ENCODE measurements at regions not wholly inside any gene's neighbourhood (a gene's known extent, or its start where the extent isn't known, plus 50 kb on each side); places are given as distances from the start of the nearest gene placed in this dataset.

DNA sequence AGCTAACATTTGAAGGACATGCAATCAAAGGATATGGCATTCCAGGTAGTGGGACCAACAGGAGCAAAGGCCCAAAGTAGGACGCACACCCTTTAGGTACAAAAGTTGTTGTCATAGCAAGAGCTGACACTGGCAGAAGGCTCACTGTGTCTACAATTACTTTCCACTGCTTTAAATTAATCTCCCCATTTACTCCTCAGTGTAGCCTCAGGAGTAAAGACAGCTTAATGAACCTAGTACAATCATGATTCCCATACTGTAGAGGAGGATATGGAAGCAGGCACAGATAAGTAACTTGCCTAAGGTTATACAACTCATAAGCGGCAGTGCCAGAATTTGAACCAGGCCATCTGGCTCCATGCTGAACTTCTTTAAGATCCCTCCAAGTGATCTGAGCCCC lies 212.9 kb upstream of the SFSWAP start:
- DNase-seq: no peak
- Mint-ChIP-seq H3K27me3 (peaks cover 0 to 6% (median 0%) of the 10 kb centered on the region in 5 donors), H3K4me3 (no peak overlapping the region), H3K27ac (no peak overlapping the region), H3K36me3 (no peaks in the 10 kb centered on the region), H3K4me1 (peaks cover 0 to 8% (median 2%) of the 10 kb centered on the region in 7 donors), H3K9me3 (peaks cover 0 to 6% (median 0%) of the 10 kb centered on the region in 11 donors)
- no peak overlapping the region for H3K27ac ChIP-seq (ENCODE audit: low read depth, low read length)
- no peak for ATAC-seq
- no peaks in the 10 kb centered on the region for H3K27me3 ChIP-seq (ENCODE audit: control insufficient read depth in 2 of 2, insufficient read depth in 2 of 2, low read length in 2 of 2)
- intact Hi-C loops (cut with micrococcal nuclease): no loop called here
- no peak overlapping the region for H3K4me3 ChIP-seq (ENCODE audit: low read length)
- POLR2A ChIA-PET: no interaction called here
- no peaks in the 10 kb centered on the region for H3K9me3 ChIP-seq (ENCODE audit: control insufficient read depth in 2 of 3, low read length in 3 of 3)
- no peaks in the 10 kb centered on the region for H3K4me1 ChIP-seq (ENCODE audit: control insufficient read depth in 2 of 2, insufficient read depth in 2 of 2, low read length in 2 of 2)
- CTCF ChIA-PET: no interaction called here
- H3K36me3 ChIP-seq (ENCODE audit: control insufficient read depth in 2 of 3, insufficient read depth in 3 of 3, low read length in 3 of 3): no peaks in the 10 kb centered on the region

- H3K36me3 ChIP-seq (ENCODE audit: control insufficient read depth in 2 of 3, insufficient read depth in 3 of 3, low read length in 3 of 3): no peaks in the 10 kb centered on the region
- intact Hi-C loops (cut with micrococcal nuclease): no loop called here
- Mint-ChIP-seq H3K4me3 (no peak overlapping the region), H3K27me3 (peaks cover 0 to 6% (median 0%) of the 10 kb centered on the region in 5 donors), H3K27ac (no peak overlapping the region), H3K9me3 (peaks cover 0 to 6% (median 0%) of the 10 kb centered on the region in 11 donors), H3K36me3 (no peaks in the 10 kb centered on the region), H3K4me1 (peaks cover 0 to 8% (median 2%) of the 10 kb centered on the region in 7 donors)
- no peaks in the 10 kb centered on the region for H3K4me1 ChIP-seq (ENCODE audit: control insufficient read depth in 2 of 2, insufficient read depth in 2 of 2, low read length in 2 of 2)
- H3K4me3 ChIP-seq (ENCODE audit: low read length): no peak overlapping the region
- POLR2A ChIA-PET: interaction anchor here (0.8 kb wide), 1 partner anchor 12 kb away, joined by 3 read pairs; no protein-coding TSS in a partner anchor
- no peak for ATAC-seq
- no peaks in the 10 kb centered on the region for H3K9me3 ChIP-seq (ENCODE audit: control insufficient read depth in 2 of 3, low read length in 3 of 3)
- H3K27me3 ChIP-seq (ENCODE audit: control insufficient read depth in 2 of 2, insufficient read depth in 2 of 2, low read length in 2 of 2): no peaks in the 10 kb centered on the region
- H3K27ac ChIP-seq (ENCODE audit: low read depth, low read length): no peak overlapping the region
- CTCF ChIA-PET: no interaction called here
- no peak for DNase-seq
These were observed 211.6 kb upstream of the SFSWAP start for GRCh38 chr12:131499160-131499863.

- no peaks in the 10 kb centered on the region for H3K27me3 ChIP-seq (ENCODE audit: control insufficient read depth in 2 of 2, insufficient read depth in 2 of 2, low read length in 2 of 2)
- CTCF ChIA-PET: no interaction called here
- DNase-seq: no peak
- no peaks in the 10 kb centered on the region for H3K36me3 Mint-ChIP-seq
- no peak overlapping the region for H3K4me3 ChIP-seq (ENCODE audit: low read length)
- no peak overlapping the region for H3K27ac ChIP-seq (ENCODE audit: low read depth, low read length)
- no peaks in the 10 kb centered on the region for H3K36me3 ChIP-seq (ENCODE audit: control insufficient read depth in 2 of 3, insufficient read depth in 3 of 3, low read length in 3 of 3)
- intact Hi-C loops (cut with micrococcal nuclease): no loop called here
- no peak overlapping the region for H3K4me3 Mint-ChIP-seq
- peaks cover 0 to 6% (median 2%) of the 10 kb centered on the region in 7 donors for H3K4me1 Mint-ChIP-seq
- no peaks in the 10 kb centered on the region for H3K9me3 ChIP-seq (ENCODE audit: control insufficient read depth in 2 of 3, low read length in 3 of 3)
- peaks cover 0 to 6% (median 0%) of the 10 kb centered on the region in 5 donors for H3K27me3 Mint-ChIP-seq
- no peak for ATAC-seq
- no peak overlapping the region for H3K27ac Mint-ChIP-seq
- POLR2A ChIA-PET: interaction anchor here (0.8 kb wide), 1 partner anchor 11 kb away, joined by 3 read pairs; no protein-coding TSS in a partner anchor
- peaks cover 0 to 6% (median 0%) of the 10 kb centered on the region in 11 donors for H3K9me3 Mint-ChIP-seq
- H3K4me1 ChIP-seq (ENCODE audit: control insufficient read depth in 2 of 2, insufficient read depth in 2 of 2, low read length in 2 of 2): no peaks in the 10 kb centered on the region
These were observed 211.1 kb upstream of the SFSWAP start for GRCh38 chr12:131499864-131500190.

DNA sequence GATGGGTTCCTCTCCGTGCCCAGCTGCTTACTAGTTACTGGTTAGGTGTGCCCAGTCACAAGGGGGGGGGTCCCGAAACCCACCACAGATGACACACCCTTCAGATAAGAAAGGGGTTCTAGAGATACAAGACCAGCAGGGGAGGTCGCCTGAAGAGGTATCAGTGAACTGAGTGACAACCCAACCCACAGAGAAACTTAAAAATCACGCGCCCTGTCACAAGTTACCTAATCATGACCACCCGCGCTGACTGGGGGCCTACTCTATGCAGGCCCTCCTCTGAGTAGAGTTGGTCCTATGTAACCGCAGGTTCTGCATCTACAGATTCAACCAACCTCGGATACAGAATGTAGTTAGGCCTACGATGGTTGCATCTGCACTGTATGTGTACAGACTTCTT lies 210.3 kb upstream of the SFSWAP start:
- CTCF ChIA-PET: no interaction called here
- intact Hi-C loops (cut with micrococcal nuclease): no loop called here

GRCh38 chr12:131505561-131505960 lies 205.3 kb upstream of the SFSWAP start:
- no peak for DNase-seq

More for the DNA sequence above, 210.3 kb upstream of the SFSWAP start:
- peaks cover 0 to 4% (median 0%) of the 10 kb centered on the region in 7 donors for H3K4me1 Mint-ChIP-seq
- no peaks in the 10 kb centered on the region for H3K9me3 ChIP-seq (ENCODE audit: control insufficient read depth in 2 of 3, low read length in 3 of 3)
- H3K4me3 Mint-ChIP-seq: no peak overlapping the region
- H3K4me1 ChIP-seq (ENCODE audit: control insufficient read depth in 2 of 2, insufficient read depth in 2 of 2, low read length in 2 of 2): no peaks in the 10 kb centered on the region
- POLR2A ChIA-PET: no interaction called here
- H3K27me3 Mint-ChIP-seq: peaks cover 0 to 6% (median 0%) of the 10 kb centered on the region in 5 donors
- no peaks in the 10 kb centered on the region for H3K36me3 Mint-ChIP-seq
- DNase-seq: no peak
- H3K9me3 Mint-ChIP-seq: peaks cover 0 to 6% (median 0%) of the 10 kb centered on the region in 11 donors
- no peak overlapping the region for H3K4me3 ChIP-seq (ENCODE audit: low read length)
- no peak overlapping the region for H3K27ac ChIP-seq (ENCODE audit: low read depth, low read length)
- no peaks in the 10 kb centered on the region for H3K36me3 ChIP-seq (ENCODE audit: control insufficient read depth in 2 of 3, insufficient read depth in 3 of 3, low read length in 3 of 3)
- H3K27me3 ChIP-seq (ENCODE audit: control insufficient read depth in 2 of 2, insufficient read depth in 2 of 2, low read length in 2 of 2): no peaks in the 10 kb centered on the region
- no peak for ATAC-seq
- no peak overlapping the region for H3K27ac Mint-ChIP-seq

GRCh38 chr12:131506426-131506825 lies 204.5 kb upstream of the SFSWAP start:
- Mint-ChIP-seq H3K36me3 (no peaks in the 10 kb centered on the region), H3K4me3 (no peak overlapping the region), H3K4me1 (peaks cover 5 to 11% (median 6%) of the 10 kb centered on the region in 7 donors), H3K9me3 (peaks cover 0 to 4% (median 0%) of the 10 kb centered on the region in 11 donors), H3K27me3 (peaks cover 0 to 5% (median 0%) of the 10 kb centered on the region in 5 donors), H3K27ac (no peak overlapping the region)
- H3K36me3 ChIP-seq (ENCODE audit: control insufficient read depth in 2 of 3, insufficient read depth in 3 of 3, low read length in 3 of 3): no peaks in the 10 kb centered on the region
- no peaks in the 10 kb centered on the region for H3K9me3 ChIP-seq (ENCODE audit: control insufficient read depth in 2 of 3, low read length in 3 of 3)
- DNase-seq (no peak), ATAC-seq (no peak)
- CTCF ChIA-PET: no interaction called here
- peaks cover 8 to 10% of the 10 kb centered on the region in 2 donors for H3K4me1 ChIP-seq (ENCODE audit: control insufficient read depth in 2 of 2, insufficient read depth in 2 of 2, low read length in 2 of 2)
- H3K4me3 ChIP-seq (ENCODE audit: low read length): no peak overlapping the region
- intact Hi-C loops (cut with micrococcal nuclease): no loop called here
- H3K27ac ChIP-seq (ENCODE audit: low read depth, low read length): no peak overlapping the region
- no peaks in the 10 kb centered on the region for H3K27me3 ChIP-seq (ENCODE audit: control insufficient read depth in 2 of 2, insufficient read depth in 2 of 2, low read length in 2 of 2)
- POLR2A ChIA-PET: no interaction called here

More at GRCh38 chr12:131505561-131505960, 205.3 kb upstream of the SFSWAP start:
- Mint-ChIP-seq H3K4me1 (peaks cover 0 to 5% (median 0%) of the 10 kb centered on the region in 7 donors), H3K4me3 (no peak overlapping the region), H3K9me3 (peaks cover 0 to 5% (median 0%) of the 10 kb centered on the region in 11 donors), H3K36me3 (no peaks in the 10 kb centered on the region), H3K27ac (no peak overlapping the region), H3K27me3 (peaks cover 0 to 5% (median 0%) of the 10 kb centered on the region in 5 donors)
- Histone ChIP-seq H3K9me3 (ENCODE audit: control insufficient read depth in 2 of 3, low read length in 3 of 3) (no peaks in the 10 kb centered on the region), H3K27me3 (ENCODE audit: control insufficient read depth in 2 of 2, insufficient read depth in 2 of 2, low read length in 2 of 2) (no peaks in the 10 kb centered on the region), H3K4me3 (ENCODE audit: low read length) (no peak overlapping the region), H3K4me1 (ENCODE audit: control insufficient read depth in 2 of 2, insufficient read depth in 2 of 2, low read length in 2 of 2) (peaks cover under 1 to 2% of the 10 kb centered on the region in 2 donors), H3K27ac (ENCODE audit: low read depth, low read length) (no peak overlapping the region), H3K36me3 (ENCODE audit: control insufficient read depth in 2 of 3, insufficient read depth in 3 of 3, low read length in 3 of 3) (no peaks in the 10 kb centered on the region)
- POLR2A ChIA-PET: no interaction called here
- intact Hi-C loops (cut with micrococcal nuclease): no loop called here
- ATAC-seq: no peak
- CTCF ChIA-PET: no interaction called here

DNA sequence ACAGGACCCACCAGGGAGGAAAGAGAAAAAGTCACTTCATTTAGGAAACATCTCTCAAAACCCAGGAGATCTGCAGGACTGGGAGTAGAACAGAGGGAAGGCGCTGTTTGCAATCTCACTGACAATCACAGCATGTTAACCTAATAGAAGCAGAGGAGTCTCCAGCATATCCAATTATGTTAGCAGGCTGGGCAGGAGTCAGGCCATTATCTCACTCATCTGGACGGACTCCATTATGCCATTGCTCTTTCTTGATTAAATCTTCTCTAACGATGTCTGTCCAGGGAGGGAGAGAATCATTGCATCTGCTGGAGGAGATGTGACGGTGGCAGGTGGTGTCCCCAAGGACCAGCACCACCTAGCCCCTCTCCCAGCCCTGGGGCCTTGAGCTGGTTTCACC lies 203.8 kb upstream of the SFSWAP start:
- intact Hi-C loops (cut with micrococcal nuclease): no loop called here
- ATAC-seq (no peak), DNase-seq (no peak)
- peaks cover 6 to 15% (median 11%) of the 10 kb centered on the region in 7 donors for H3K4me1 Mint-ChIP-seq
- POLR2A ChIA-PET: no interaction called here
- H3K36me3 ChIP-seq (ENCODE audit: control insufficient read depth in 2 of 3, insufficient read depth in 3 of 3, low read length in 3 of 3): no peaks in the 10 kb centered on the region
- H3K9me3 Mint-ChIP-seq: peaks cover 0 to 2% (median 0%) of the 10 kb centered on the region in 11 donors
- no peaks in the 10 kb centered on the region for H3K27me3 ChIP-seq (ENCODE audit: control insufficient read depth in 2 of 2, insufficient read depth in 2 of 2, low read length in 2 of 2)
- no peak overlapping the region for H3K27ac Mint-ChIP-seq
- H3K4me3 Mint-ChIP-seq: no peak overlapping the region
- H3K36me3 Mint-ChIP-seq: no peaks in the 10 kb centered on the region
- CTCF ChIA-PET: no interaction called here
- H3K4me3 ChIP-seq (ENCODE audit: low read length): no peak overlapping the region
- peaks cover 14 to 16% of the 10 kb centered on the region in 2 donors for H3K4me1 ChIP-seq (ENCODE audit: control insufficient read depth in 2 of 2, insufficient read depth in 2 of 2, low read length in 2 of 2)
- H3K27ac ChIP-seq (ENCODE audit: low read depth, low read length): no peak overlapping the region
- no peaks in the 10 kb centered on the region for H3K9me3 ChIP-seq (ENCODE audit: control insufficient read depth in 2 of 3, low read length in 3 of 3)
- H3K27me3 Mint-ChIP-seq: peaks cover 0 to 5% (median 0%) of the 10 kb centered on the region in 5 donors

Data from naive thymus-derived CD4-positive, alpha-beta T cell (primary cell).